SK-N-SH treated with all-trans-retinoic acid at 6 μM for 48 hours (cell line): ENCODE measurements at regions not wholly inside any gene's neighbourhood (a gene's known extent, or its start where the extent isn't known, plus 50 kb on each side); places are given as distances from the start of the nearest gene placed in this dataset.

Experiments
- ATAC-seq: fragments of 200-7000 bp; cut with Tn5 transposase; 3 replicates; pipeline ENCODE4 v1.9.1; 2020; ENCODE audit warnings: mild to moderate bottlenecking, moderate library complexity
- ARNTL ChIP-seq: fragments of 450-650 bp; formaldehyde crosslinking; IDR thresholded peaks from 2 replicates; pipeline ENCODE4 v1.5.0; 2020; ENCODE audit warnings: low read depth, mild to moderate bottlenecking, moderate library complexity, borderline replicate concordance
- BACH2 ChIP-seq: fragments of 250-450 bp; sonication (Bioruptor Pico); IDR thresholded peaks from 2 replicates; pipeline ENCODE4 v1.9.0; 2021; ENCODE audit warnings: mild to moderate bottlenecking, borderline replicate concordance
- CSDC2 ChIP-seq: fragments of 250-450 bp; sonication (Bioruptor Pico); IDR thresholded peaks from 2 replicates; pipeline ENCODE4 v1.5.0; 2020; ENCODE audit warnings: mild to moderate bottlenecking, moderate library complexity
- CSRNP3 ChIP-seq: fragments of 250-450 bp; sonication (Bioruptor Pico); IDR thresholded peaks from 2 replicates; pipeline ENCODE4 v1.5.1; 2021; ENCODE audit warnings: mild to moderate bottlenecking, moderate library complexity
- ESRRG ChIP-seq: fragments of 250-450 bp; sonication (Bioruptor Pico); IDR thresholded peaks from 2 replicates; pipeline ENCODE4 v1.6.1; 2021; ENCODE audit warnings: mild to moderate bottlenecking
- GLIS3 ChIP-seq: fragments of 250-450 bp; sonication (Bioruptor Pico); IDR thresholded peaks from 2 replicates; pipeline ENCODE4 v1.5.0; 2020; ENCODE audit warnings: mild to moderate bottlenecking, moderate library complexity
- ISL1 ChIP-seq: fragments of 250-450 bp; sonication (Bioruptor Pico); IDR thresholded peaks from 2 replicates; pipeline ENCODE4 v2.1.2; 2022; ENCODE audit warnings: mild to moderate bottlenecking, moderate library complexity
- OSR1 ChIP-seq: fragments of 250-450 bp; sonication (Bioruptor Pico); IDR thresholded peaks from 2 replicates; pipeline ENCODE4 v1.8.0; 2022; ENCODE audit warnings: moderate library complexity, mild to moderate bottlenecking, inconsistent platforms
- PPARA ChIP-seq: fragments of 250-450 bp; sonication (Bioruptor Pico); IDR thresholded peaks from 2 replicates; pipeline ENCODE4 v1.5.0; 2020; ENCODE audit warnings: mild to moderate bottlenecking, borderline replicate concordance
- RARB ChIP-seq: fragments of 250-450 bp; sonication (Bioruptor Pico); IDR thresholded peaks from 2 replicates; pipeline ENCODE4 v1.8.0; 2021; ENCODE audit warnings: mild to moderate bottlenecking, moderate library complexity
- SNAI2 ChIP-seq: fragments of 250-450 bp; sonication (Bioruptor Pico); IDR thresholded peaks from 2 replicates; pipeline ENCODE4 v1.5.0; 2020; ENCODE audit warnings: mild to moderate bottlenecking, moderate library complexity
- TCF4 ChIP-seq: fragments of 250-450 bp; sonication (Bioruptor Pico); IDR thresholded peaks from 2 replicates; pipeline ENCODE4 v1.8.0; 2021; ENCODE audit warnings: mild to moderate bottlenecking, moderate library complexity, borderline replicate concordance
- TOX ChIP-seq: fragments of 250-450 bp; sonication (Bioruptor Pico); IDR thresholded peaks from 2 replicates; pipeline ENCODE4 v1.8.0; 2021; ENCODE audit warnings: mild to moderate bottlenecking, moderate library complexity, borderline replicate concordance
- TSHZ2 ChIP-seq: fragments of 250-450 bp; sonication (Bioruptor Pico); IDR thresholded peaks from 2 replicates; pipeline ENCODE4 v1.5.0; 2020; ENCODE audit warnings: mild to moderate bottlenecking, moderate library complexity
- ZC3H10 ChIP-seq: fragments of 250-450 bp; sonication (Bioruptor Pico); IDR thresholded peaks from 2 replicates; pipeline ENCODE4 v1.5.1; 2021; ENCODE audit warnings: mild to moderate bottlenecking, moderate library complexity
- ZFP3 ChIP-seq: fragments of 250-450 bp; sonication (Bioruptor Pico); IDR thresholded peaks from 2 replicates; pipeline ENCODE4 v1.5.0; 2020; ENCODE audit warnings: mild to moderate bottlenecking, moderate library complexity
- ZFP30 ChIP-seq: fragments of 450-650 bp; formaldehyde crosslinking; IDR thresholded peaks from 2 replicates; pipeline ENCODE4 v1.5.0; 2022; ENCODE audit warnings: mild to moderate bottlenecking, moderate library complexity
- ZNF70 ChIP-seq: fragments of 450-650 bp; formaldehyde crosslinking; IDR thresholded peaks from 2 replicates; pipeline ENCODE4 v1.5.0; 2020; ENCODE audit warnings: mild to moderate bottlenecking, moderate library complexity
- ZNF8 ChIP-seq: fragments of 450-650 bp; formaldehyde crosslinking; IDR thresholded peaks from 2 replicates; pipeline ENCODE4 v1.5.0; 2020; ENCODE audit warnings: mild to moderate bottlenecking, moderate library complexity
- TF ChIP-seq, protein P1 (sequence below): fragments of 250-450 bp; sonication (Bioruptor Pico); IDR thresholded peaks from 2 replicates; pipeline ENCODE4 v1.5.1; 2020; ENCODE audit warnings: low read depth, mild to moderate bottlenecking, moderate library complexity
- TF ChIP-seq, protein P2 (sequence below): fragments of 250-450 bp; sonication (Bioruptor Pico); IDR thresholded peaks from 2 replicates; pipeline ENCODE4 v1.8.0; 2020; ENCODE audit warnings: mild to moderate bottlenecking, moderate library complexity, borderline replicate concordance
- TF ChIP-seq, protein P3 (sequence below): fragments of 250-450 bp; sonication (Bioruptor Pico); IDR thresholded peaks from 2 replicates; pipeline ENCODE4 v1.8.0; 2021; ENCODE audit warnings: low read depth, mild to moderate bottlenecking, moderate library complexity, borderline replicate concordance

DNA sequence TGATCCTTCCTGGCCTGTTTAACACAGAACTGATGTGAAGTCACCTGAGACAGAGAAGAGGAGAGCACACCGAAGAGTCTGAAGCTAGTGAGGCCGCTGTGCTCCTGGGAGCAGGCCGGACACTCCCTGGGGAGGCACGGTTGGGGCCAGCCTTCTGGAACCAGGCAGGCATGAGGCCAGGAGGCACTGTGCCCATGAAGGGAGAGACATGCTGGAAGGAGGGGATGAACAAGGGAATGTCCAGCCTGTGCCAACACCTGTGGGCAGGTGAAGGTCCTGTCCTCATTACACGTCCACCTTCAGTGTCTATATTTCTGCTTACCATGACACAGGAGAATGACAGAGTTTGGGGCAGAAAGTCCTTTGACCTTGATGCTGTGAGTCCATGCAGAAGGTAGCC lies 183.8 kb upstream of the S1PR3 start (continued):
- no peak for TF ChIP-seq SNAI2

GRCh38 chr9:88808019-88808656 lies 183.1 kb upstream of the S1PR3 start:
- peak; percentile 71 for ATAC-seq
- no peak for TF ChIP-seq TSHZ2
- TF ChIP-seq CSDC2 (CRISPR knock-in tag) = no peak
- no peak for TF ChIP-seq GLIS3 (CRISPR knock-in tag)
- TF ChIP-seq ZC3H10 (CRISPR knock-in tag) = no peak
- TF ChIP-seq ZNF8 (CRISPR knock-in tag) = no peak
- no peak for TF ChIP-seq RARB
- no peak for TF ChIP-seq ZNF70 (CRISPR knock-in tag)
- no peak for TF ChIP-seq CSRNP3 (CRISPR knock-in tag)
- TF ChIP-seq, protein P1, sequence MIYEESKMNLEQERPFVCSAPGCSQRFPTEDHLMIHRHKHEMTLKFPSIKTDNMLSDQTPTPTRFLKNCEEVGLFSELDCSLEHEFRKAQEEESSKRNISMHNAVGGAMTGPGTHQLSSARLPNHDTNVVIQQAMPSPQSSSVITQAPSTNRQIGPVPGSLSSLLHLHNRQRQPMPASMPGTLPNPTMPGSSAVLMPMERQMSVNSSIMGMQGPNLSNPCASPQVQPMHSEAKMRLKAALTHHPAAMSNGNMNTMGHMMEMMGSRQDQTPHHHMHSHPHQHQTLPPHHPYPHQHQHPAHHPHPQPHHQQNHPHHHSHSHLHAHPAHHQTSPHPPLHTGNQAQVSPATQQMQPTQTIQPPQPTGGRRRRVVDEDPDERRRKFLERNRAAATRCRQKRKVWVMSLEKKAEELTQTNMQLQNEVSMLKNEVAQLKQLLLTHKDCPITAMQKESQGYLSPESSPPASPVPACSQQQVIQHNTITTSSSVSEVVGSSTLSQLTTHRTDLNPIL = no peak
- TF ChIP-seq TOX (CRISPR knock-in tag) = no peak
- no peak for TF ChIP-seq SNAI2
- no peak for TF ChIP-seq PPARA (CRISPR knock-in tag)
- no peak for TF ChIP-seq ISL1
- TF ChIP-seq OSR1 = no peak
- TF ChIP-seq BACH2 (CRISPR knock-in tag) = no peak

DNA sequence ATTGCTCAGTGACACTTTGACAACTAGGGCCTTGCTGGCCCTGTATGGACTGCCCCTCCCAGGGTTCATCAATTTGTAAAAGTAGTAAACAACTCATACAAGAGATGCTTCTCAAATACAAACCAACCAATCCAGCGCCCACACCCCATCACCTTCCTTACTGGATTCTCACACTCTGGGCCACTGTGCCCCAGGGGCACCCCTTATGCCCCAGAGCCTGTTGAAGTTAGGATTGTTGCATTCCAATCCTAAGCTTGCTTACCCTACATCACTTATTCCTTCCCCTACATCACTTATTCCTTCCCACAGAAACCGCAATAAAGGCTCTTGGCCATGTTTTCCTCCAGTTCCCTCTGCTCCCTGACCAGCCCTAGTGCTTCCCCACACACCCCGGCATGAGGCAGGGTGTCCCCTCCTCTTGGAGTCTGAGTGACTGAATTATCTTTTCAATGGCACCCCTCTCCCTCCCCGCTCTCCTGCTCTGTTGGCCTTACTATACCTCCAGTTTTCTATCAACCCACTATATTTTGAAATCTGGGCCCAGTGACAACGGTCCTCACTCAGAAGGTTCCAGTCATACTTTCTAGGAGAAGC lies 182.4 kb upstream of the S1PR3 start:
- ATAC-seq = no peak; the same call in 2 of the 3 replicates
- TF ChIP-seq GLIS3 (CRISPR knock-in tag) (no peak), TOX (CRISPR knock-in tag) (no peak), ARNTL (CRISPR knock-in tag) (no peak), ISL1 (no peak), ZFP3 (CRISPR knock-in tag) (no peak), ZFP30 (CRISPR knock-in tag) (no peak), TSHZ2 (no peak), TCF4 (no peak), ZNF70 (CRISPR knock-in tag) (no peak), ESRRG (CRISPR knock-in tag) (no peak), SNAI2 (no peak), CSDC2 (CRISPR knock-in tag) (no peak), ZNF8 (CRISPR knock-in tag) (no peak), ZC3H10 (CRISPR knock-in tag) (no peak), OSR1 (no peak), CSRNP3 (CRISPR knock-in tag) (no peak)
- TF ChIP-seq, protein P2, sequence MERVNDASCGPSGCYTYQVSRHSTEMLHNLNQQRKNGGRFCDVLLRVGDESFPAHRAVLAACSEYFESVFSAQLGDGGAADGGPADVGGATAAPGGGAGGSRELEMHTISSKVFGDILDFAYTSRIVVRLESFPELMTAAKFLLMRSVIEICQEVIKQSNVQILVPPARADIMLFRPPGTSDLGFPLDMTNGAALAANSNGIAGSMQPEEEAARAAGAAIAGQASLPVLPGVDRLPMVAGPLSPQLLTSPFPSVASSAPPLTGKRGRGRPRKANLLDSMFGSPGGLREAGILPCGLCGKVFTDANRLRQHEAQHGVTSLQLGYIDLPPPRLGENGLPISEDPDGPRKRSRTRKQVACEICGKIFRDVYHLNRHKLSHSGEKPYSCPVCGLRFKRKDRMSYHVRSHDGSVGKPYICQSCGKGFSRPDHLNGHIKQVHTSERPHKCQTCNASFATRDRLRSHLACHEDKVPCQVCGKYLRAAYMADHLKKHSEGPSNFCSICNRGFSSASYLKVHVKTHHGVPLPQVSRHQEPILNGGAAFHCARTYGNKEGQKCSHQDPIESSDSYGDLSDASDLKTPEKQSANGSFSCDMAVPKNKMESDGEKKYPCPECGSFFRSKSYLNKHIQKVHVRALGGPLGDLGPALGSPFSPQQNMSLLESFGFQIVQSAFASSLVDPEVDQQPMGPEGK (CRISPR knock-in tag) = no peak
- TF ChIP-seq, protein P1 = no peak
- TF ChIP-seq, protein P3, sequence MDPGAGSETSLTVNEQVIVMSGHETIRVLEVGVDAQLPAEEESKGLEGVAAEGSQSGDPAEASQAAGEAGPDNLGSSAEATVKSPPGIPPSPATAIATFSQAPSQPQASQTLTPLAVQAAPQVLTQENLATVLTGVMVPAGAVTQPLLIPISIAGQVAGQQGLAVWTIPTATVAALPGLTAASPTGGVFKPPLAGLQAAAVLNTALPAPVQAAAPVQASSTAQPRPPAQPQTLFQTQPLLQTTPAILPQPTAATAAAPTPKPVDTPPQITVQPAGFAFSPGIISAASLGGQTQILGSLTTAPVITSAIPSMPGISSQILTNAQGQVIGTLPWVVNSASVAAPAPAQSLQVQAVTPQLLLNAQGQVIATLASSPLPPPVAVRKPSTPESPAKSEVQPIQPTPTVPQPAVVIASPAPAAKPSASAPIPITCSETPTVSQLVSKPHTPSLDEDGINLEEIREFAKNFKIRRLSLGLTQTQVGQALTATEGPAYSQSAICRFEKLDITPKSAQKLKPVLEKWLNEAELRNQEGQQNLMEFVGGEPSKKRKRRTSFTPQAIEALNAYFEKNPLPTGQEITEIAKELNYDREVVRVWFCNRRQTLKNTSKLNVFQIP (CRISPR knock-in tag) = no peak
- TF ChIP-seq, all 23 proteins: peak for 0
